HG03103 (cell line): ENCODE measurements at regions not wholly inside any gene's neighbourhood (a gene's known extent, or its start where the extent isn't known, plus 50 kb on each side); places are given as distances from the start of the nearest gene placed in this dataset.

Experiments used
- ATAC-seq: cut with Tn5 transposase; IDR thresholded peaks from one replicate; pipeline ENCODE4 v1.9.1; 2021; ENCODE audit warnings: low read depth; ENCODE audit not compliant: unreplicated experiment

DNA sequence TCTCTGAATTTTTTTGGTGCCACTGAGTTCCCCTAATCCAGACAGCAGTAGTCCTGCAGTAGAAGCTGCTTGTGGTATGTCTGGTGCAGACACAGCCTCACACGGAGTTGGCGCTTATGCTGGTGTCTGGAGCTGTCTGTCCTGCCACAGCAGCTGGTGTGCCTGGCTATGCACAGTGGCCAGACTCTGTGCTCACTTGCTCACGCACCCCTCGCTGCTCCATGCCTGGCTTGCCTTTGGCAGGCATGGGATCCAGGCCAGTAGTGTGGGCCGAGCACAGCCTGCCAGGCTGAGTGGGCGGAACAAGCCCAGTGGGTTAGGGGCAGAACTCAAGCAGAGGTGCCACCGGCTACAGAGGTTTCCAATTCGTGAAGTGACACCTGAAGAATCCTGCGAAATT is 845.9 kb upstream of the PCDH9 start:
- no peak for ATAC-seq

DNA sequence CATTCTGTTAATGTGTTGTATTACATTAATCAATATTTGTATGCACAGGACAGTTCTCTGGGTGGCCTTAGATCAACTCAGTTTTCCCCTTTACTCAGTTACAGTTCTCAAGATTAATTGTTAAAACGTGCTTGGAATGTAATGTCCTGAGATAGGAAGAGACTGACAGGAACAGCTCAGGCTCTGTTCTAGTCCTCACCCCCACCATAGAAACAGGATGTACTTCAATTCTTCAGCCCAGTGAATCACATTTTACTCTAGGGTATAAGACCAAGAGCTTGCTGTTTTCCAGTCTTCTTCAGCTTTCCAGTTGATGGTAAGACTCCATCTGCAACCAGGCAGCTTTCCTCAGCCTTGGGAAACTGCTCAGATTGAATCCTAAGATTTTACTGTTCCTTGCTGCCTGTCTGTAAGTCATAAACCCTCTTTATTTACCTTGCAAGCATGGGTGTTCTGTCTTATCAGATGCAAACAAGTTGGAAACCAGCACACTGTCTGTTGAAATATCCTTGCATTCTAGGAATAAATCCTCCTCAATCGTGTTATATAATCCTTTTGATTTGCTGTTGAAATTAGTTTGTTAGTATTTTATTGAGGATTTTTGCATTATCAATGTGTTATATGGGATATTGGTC is 836.9 kb upstream of the PCDH9 start:
- ATAC-seq = no peak

DNA sequence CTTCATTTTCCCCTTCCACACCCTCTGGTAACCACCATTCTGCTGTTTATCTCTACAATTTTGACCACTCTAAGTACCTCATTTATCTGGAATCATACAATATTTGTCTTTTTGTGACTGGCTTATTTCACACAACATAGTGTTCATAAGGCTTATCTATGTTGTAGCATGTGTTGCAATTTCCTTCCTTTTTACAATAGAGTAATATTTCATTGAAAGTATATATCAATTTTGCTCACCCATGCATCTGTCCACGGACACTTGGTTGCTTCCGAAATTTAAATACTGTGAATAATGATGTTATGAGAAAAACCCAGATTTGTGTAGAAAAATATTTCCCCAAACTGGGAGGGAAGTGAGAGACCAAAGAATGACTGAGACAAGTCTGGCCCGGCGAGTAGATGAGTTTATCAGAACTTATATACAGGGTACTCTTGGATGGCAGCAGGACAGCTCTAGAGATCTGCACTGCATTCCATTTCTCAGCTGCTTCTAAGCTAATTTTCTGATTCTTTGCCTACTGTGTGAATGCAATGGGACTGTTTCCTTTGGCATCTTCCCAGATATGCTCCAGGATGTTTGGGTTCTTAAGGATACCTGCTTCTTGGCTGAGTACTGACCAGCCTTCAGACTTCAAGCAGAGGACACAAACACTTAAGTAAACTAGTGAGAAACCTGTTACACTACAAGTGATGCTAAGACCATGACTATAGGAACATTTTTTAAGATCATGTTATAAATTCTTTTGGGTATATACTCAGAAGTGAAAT is 834.0 kb upstream of the PCDH9 start:
- ATAC-seq = no peak

DNA sequence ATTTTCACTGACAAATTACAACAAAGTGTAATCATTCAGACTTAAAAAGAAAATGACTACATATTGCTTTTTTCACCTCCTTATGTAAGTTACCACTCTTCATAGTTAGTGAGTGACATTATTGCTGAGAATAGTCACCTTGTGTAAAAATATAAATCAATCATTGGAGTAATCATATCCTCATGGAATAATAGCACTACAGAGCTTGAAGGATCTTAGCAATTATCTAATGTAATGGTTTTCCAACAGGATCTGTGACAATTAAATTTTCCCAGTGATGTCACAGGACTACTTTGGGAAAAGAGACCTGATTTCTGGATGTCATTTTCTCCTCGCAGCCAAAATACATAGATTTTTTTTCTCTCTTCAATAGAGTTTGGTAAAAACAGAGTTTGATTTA is 833.0 kb upstream of the PCDH9 start:
- no peak for ATAC-seq

DNA sequence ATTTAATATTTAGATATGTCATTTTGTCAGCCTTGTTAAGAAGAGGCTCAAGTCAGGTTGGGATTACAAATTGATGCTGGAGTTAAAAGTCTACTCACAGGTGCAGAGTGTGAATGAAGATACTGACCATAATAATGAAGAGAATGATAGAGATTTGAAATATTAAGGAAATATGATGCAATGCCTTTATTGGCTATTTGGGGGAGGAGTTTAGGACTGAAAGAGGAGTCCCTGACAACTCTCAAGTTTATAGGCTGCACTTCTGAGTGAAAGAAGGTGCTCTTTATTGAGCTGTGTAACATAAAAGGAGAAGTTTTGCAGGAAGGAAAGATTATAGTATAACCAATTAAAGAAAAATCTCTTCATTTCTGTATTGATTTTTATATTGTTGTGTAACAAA is 827.7 kb upstream of the PCDH9 start:
- no peak for ATAC-seq

DNA sequence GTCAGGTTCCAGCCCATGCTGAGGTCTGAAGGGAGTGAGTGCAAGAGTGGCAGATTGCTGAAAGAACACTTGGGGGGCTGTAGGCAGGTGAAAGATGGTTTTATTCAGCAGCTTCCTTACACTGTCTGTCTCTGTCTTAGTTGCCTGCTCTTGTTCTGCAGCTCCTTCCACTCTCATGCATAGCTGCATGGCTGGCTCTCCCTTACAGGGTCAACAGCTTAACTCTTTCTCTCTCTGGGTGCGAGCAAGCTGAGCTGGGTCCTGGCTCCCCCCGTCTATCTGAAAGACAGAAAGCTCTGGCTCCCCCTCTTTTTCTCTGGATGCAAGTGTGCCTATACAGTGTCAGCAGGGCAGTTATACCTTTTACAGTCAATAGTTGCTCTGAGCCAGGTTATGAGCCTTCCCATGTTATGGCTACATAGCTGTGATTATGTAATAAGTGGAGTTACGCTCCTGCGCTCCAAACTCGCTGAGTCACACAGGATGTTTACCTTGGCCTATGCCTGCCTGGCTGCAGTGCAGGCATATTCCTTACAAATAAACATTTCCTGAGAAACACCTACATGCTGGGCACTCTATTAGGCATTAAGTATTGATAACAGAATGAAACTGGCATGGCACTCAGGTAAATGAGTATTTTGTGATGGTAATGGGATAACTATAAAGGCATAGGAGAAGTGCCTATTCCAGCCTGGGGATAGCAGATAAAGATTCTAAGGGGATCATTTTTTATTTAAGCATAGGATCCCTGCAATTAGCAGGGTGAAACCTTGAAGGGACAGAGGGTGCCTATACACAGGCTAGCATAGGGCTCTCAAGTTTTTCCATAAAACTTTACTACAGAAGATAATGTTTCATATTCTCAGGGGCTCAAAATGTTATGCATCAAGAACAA is 826.9 kb upstream of the PCDH9 start:
- no peak for ATAC-seq

DNA sequence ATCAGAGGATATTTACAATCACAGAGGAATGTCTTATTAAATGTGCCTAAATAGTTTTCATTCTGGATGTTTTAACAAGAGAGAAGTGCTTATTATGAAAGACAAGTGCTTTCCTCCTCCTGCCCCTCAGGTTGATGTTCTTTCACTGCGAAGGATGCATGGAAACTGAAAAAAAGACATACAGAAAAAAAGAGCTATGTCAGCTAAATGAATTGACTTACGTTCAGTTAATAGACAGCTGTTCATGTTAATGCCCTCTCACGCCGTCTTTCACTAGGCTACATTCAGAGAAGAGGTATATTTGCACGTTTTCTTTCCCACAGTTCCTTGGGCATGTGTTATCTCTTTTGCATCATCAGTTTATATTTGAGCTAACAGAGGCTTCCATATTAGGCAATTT is 821.8 kb upstream of the PCDH9 start:
- no peak for ATAC-seq

DNA sequence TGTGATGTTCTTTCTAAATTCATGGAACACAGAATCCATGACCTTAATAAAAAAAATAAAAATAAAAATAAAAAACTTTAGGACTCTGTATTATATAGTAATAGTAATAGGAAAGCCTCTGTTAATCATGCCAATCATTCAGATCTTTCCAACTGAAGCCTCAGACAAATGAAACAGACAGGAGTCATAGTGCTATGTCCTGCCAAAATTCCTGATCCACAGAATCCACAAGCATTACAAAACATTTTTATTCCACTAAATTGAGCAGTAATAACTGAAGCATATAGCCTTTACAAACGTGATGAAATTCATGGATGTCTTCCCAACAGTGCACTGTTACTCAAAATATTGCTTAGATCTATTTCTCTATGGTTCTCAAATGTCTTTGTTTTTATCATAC is 820.6 kb upstream of the PCDH9 start:
- no peak for ATAC-seq

DNA sequence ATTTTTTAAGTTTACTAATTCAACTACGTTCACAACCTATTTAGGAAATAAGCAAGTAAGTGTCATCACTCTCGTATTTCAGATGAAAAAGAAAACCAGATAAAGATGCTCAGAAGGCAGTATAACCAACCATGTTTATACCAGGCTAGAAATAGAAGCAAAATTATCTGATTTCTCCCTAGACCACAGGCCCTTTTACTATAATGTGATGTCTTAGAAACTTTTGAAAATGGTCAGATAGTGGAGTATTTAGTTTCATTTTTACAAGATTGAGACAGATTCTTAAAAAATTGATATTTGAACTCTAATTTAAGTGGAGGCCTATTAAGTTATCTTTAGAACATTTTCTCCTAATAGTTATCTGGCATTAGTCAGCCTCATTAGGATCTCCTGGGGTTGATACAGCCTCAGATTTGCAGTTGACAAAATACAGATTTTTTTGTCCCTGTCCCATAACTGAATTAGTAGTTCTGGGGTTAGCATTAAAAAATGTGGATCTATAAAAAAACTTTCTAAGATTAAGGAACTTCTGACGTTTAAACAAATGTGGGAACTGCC is 818.7 kb upstream of the PCDH9 start:
- no peak for ATAC-seq

DNA sequence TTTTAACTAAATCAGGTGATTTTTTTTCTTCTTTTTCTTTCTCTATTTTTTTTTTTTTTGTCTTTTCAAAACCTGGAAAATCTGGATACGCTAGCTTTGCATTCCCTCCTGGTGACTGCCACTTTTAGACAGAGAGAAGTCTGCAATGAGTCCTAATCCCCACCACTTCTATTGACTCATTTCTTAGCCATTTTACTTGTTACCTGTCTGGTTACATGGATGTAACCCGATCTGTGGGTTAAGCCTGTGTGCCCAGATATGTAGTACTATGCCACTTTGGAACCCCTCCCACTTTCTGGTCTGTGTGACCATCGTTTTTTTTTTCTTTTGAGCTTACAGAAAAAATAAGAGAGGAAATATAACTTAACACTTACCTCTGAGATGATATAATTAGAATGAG is 817.8 kb upstream of the PCDH9 start:
- no peak for ATAC-seq

DNA sequence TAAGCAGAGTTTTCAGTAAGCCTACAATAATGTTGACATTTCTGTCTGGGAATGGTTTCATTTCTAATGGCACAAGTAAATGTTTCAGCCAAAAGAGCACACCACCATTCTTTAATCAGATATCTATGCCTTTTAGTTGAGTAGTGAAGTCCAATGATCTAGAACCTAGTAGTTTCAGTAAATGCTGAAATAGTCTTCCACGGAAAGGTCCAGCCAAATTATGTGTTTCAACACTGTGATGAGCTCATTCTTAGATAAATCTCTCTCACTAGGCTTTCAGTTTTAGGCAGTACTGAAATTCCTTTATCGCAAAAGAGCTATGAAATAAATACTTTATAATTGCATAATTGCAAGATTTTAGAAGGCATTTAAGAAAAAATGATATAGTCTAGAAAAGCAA is 816.8 kb upstream of the PCDH9 start:
- no peak for ATAC-seq

DNA sequence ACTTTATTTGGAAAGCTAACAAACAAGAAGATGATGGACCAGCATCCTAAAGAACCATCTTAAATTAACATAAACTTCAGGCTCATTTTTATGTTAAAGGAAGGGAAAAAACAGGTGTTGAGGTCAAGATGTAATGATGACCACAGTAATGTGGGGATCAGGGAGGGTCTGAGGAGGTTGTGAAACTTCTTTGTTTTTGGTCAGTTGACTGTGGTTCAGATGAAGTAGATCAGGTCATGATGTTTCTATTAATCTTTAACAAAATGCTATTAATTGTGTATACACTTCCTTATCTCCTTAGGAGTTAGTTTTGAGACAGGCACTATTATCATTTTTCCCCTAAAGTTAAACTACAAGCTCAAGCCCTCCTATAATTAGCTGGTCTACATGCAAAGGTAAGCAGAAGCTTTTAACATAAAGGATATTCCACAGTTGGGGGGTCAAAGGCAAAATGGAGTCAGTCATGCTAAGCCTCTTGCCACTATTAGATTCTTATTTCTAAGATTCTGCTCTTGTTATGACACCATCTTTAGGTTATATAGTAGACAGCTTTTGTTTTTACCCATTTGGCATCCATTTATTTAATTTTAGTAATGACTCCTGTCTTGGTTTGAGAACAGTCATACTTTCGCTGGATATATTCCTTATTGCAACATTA is 800.1 kb upstream of the PCDH9 start:
- no peak for ATAC-seq

DNA sequence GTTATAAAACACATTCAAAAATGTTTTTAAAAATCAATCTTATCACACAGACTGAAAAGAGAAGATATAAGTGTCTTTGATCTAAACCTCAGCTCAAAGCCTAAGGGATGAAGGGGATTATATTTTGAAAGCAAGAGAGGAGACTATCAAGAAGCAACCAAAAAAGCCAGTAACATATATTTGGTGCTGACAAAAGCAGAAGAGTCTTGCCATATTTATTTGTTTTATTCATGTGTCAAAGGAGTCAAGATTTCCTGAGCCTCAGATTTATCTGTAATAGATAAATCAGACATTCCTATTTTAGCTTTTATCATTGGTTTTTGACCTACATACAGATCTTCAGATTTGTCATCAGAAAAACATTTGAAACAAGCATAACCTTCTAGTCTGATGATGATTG is 798.6 kb upstream of the PCDH9 start:
- ATAC-seq = no peak

DNA sequence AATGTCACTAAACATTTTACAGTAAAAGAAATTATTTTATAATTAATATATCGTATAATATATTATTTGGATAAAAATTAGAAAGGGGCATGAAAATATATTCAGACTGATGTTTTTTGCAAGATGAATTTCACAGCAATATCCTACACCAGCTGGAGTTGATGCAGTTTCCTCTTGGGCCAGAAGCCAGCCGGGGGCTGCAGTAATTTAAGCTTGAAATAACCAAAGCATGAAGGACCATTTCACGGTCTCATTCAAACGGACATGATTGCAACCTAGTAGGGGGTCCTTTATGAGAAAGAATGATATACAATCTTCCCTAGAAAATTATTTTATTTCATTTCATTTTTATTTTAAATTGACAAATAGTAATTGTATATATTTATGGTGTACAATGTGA is 797.2 kb upstream of the PCDH9 start:
- ATAC-seq = no peak

DNA sequence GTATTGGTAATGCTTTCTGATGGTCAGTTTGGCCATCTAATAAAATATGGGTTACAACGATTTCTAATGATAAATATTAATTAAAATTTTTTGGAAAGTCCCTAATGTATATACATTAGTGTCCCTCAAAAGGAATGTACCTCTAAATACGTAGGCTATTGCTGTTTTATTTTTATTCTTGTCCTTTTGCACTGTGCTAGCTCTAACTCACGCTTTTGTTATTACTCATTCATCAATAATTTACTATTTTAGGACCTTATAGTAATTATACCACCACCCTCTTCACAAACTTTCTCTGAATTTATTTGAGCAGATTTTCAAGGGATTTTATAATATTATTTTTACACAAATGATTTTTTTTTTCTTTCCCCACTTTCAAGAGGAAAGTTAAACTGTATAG is 795.9 kb upstream of the PCDH9 start:
- ATAC-seq = no peak

DNA sequence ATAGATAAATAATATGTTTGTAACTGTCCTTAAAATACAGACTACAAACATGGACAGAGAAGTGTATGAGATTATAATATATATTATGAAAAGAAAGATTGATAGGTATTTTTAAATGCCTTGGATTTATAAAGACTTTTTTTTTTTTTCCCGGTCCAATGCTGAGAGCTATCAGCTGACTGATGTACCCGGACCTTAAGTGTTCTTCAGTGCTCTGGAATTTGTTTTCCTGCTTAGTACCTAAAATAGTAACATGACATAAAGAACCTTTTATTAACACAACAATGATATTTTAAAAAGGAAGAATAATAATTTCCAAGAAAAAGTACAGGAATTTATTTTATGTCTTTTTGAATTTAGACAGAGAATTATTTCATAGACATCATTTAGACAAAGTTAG is 795.5 kb upstream of the PCDH9 start:
- ATAC-seq = no peak

DNA sequence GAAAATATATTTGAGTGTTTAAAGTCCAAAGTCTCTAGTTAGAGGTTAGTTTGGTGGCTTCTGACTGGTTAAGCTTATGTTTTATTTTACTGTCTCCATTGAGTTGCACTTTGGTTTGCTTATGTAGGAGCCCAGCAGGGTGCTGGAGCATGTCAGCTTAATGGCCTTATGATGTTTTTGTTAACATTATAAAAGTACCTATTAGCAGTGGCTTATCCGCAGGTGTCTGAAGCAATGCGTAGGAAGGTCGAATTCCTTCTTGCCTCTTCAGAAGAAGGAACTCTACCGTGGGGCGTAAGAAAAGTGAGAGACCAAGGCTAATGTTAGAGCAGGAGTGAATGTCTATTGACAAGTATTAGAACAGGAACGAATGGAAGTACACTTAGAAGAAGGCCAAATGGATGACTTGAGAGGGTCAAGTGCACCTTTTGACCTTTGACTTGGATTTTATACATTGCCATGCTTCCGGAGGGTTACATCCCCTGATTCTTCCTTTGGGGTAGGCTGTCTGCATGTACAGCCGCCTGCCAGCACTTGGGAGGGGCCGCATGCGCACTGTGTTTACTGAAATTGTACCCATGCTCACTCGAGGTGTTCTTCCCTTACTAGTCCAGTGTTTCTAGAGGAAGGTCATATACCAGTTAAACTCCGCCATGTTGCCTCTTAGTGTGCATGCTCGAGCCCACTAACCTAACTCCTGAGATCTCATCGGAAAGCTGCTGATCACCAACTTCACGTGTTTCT is 793.9 kb upstream of the PCDH9 start:
- no peak for ATAC-seq

DNA sequence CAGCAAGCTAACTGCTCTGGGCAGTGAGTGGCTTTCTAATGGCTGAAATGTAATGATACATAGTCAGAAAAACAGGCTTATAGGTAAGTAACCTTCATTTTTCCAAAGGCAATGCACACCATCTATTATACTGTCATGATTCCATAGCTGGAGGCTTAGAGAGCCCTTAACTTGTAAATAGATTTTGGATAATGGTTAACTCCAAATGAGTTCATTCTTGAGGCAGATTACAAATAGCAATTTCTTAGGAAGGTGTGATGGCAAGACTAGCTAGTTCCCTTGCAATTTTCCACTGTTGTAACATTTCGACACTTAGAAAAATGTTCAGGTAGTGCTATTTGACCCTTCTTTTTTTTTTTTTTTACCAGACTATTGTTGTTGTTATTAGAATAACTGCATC is 789.8 kb upstream of the PCDH9 start:
- no peak for ATAC-seq

DNA sequence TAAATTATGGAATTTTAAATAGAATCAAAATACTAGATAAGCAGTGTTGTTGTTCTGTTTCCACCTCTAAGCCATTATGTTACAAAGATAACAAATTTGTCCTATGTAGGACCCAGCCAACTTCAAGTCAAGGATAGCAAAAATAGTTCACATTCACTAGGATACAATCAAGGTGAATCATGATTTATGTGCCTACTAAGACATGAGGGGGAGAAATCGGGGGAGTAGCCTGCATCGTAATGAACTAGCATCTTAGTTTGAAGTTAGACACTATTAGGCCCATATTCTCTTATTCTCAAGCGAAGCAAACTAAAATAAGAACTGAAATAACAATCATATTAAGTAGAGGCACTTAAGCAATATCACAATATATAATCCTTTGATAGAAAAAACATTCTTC is 779.4 kb upstream of the PCDH9 start:
- no peak for ATAC-seq

DNA sequence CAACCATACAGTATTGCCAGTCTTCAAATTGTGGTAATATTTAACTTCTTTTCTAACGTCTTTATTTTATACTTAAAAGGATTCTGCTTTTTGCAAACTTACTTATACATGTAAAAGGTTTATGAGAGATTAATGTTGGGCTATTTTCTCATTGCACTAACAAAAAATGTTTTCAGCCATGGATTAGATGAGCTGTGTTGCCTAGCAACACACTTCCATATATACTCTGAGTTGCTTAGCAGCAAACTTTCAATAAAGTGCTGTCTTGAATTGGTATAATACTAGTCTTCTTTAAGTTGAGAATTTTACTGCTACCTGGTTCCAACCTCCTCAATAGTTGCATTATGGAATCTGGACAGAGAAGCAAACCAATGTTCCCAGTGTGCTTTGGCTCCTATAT is 777.4 kb upstream of the PCDH9 start:
- no peak for ATAC-seq
